GM18520 (cell line): ENCODE measurements at regions not wholly inside any gene's neighbourhood (a gene's known extent, or its start where the extent isn't known, plus 50 kb on each side); places are given as distances from the start of the nearest gene placed in this dataset.
"Not testable (repeated sequence)": the region's sequence is repeated elsewhere in the genome, so short reads cannot be mapped to it uniquely, and the experiment has no call there.

Source experiments
- ATAC-seq: cut with Tn5 transposase; IDR thresholded peaks from one replicate; pipeline ENCODE4 v1.9.1; 2021; ENCODE audit not compliant: unreplicated experiment

GRCh38 chr4:110837896-110838450, 215.1 kb upstream of the PITX2 start:
- ATAC-seq: no peak

- no peak for ATAC-seq
Observed at GRCh38 chr4:110840221-110840654, 217.4 kb upstream of the PITX2 start.

- ATAC-seq: no peak
Observed at GRCh38 chr4:110848787-110849186, 225.9 kb upstream of the PITX2 start.

- ATAC-seq: no peak
Observed at GRCh38 chr4:110849461-110849860, 226.6 kb upstream of the PITX2 start.

GRCh38 chr4:110850461-110851442, 227.9 kb upstream of the PITX2 start:
- ATAC-seq: no peak

- ATAC-seq: no peak
Observed at GRCh38 chr4:110851989-110852388, 229.1 kb upstream of the PITX2 start.

- ATAC-seq: no peak
Observed at GRCh38 chr4:110852793-110853192, 229.9 kb upstream of the PITX2 start.

- ATAC-seq: no peak
Observed at GRCh38 chr4:110853242-110853641, 230.4 kb upstream of the PITX2 start.

- no peak for ATAC-seq
Observed at GRCh38 chr4:110854021-110854678, 231.3 kb upstream of the PITX2 start.

GRCh38 chr4:110860125-110860524, 237.2 kb upstream of the PITX2 start:
- ATAC-seq: no peak

GRCh38 chr4:110860901-110861300, 238.0 kb upstream of the PITX2 start:
- no peak for ATAC-seq

- ATAC-seq: no peak
Observed at GRCh38 chr4:110865611-110866259, 242.9 kb upstream of the PITX2 start.

GRCh38 chr4:110867251-110867960, 244.5 kb upstream of the PITX2 start:
- peak; percentile 69 for ATAC-seq

- ATAC-seq: no peak
Observed at GRCh38 chr4:110867981-110868720, 245.3 kb upstream of the PITX2 start.

- no peak for ATAC-seq
Observed at GRCh38 chr4:110869114-110869513, 246.2 kb upstream of the PITX2 start.

- ATAC-seq: peak; percentile 51
Observed at GRCh38 chr4:110869862-110870572, 247.1 kb upstream of the PITX2 start.

- not testable (repeated sequence) for ATAC-seq
Observed at GRCh38 chr4:110876214-110876613, 253.3 kb upstream of the PITX2 start.

- no peak for ATAC-seq
Observed at GRCh38 chr4:110876866-110877265, 254.0 kb upstream of the PITX2 start.

GRCh38 chr4:110877778-110878370, 255.0 kb upstream of the PITX2 start:
- no peak for ATAC-seq
